Heart left ventricle (tissue), 16 donors: ENCODE measurements at regions not wholly inside any gene's neighbourhood (a gene's known extent, or its start where the extent isn't known, plus 50 kb on each side); places are given as distances from the start of the nearest gene placed in this dataset.
A peak's percentile ranks its signal among the peaks of the same experiment; 100 is the strongest.

Source experiments
- ATAC-seq, 4 donors: fragments of 200-7000 bp; cut with Tn5 transposase; one replicate each; pipeline ENCODE4 v1.9.1; 2020 to 2022; ENCODE audit warnings: moderate library complexity in 4 of 4, mild to moderate bottlenecking in 3 of 4, moderate number of reproducible peaks in 1 of 4
- DNase-seq, 5 donors: peaks; one replicate each; pipeline ENCODE4 v3.0.0-alpha.2; 2020
- H3K27ac ChIP-seq, 12 donors: fragments of 200-600 bp; sonication (generic) in 4 of 12; one replicate each; pipeline versions ENCODE4 v1.5.0 to v1.8.0; 2016 to 2022; ENCODE audit warnings: mild to moderate bottlenecking in 2 of 12
- H3K27me3 ChIP-seq, 9 donors: fragments of 200-600 bp; sonication (generic) in 2 of 9; one replicate each; pipeline versions ENCODE4 v1.5.1 to v1.8.0; 2016 to 2022; ENCODE audit warnings: mild to moderate bottlenecking in 3 of 9
- H3K36me3 ChIP-seq, 9 donors: fragments of 200-600 bp; sonication (generic) in 2 of 9; one replicate each; pipeline versions ENCODE4 v1.5.0 to v1.8.0; 2018 to 2022; ENCODE audit warnings: mild to moderate bottlenecking in 2 of 9
- H3K4me1 ChIP-seq, 12 donors: fragments of 200-600 bp; sonication (generic) in 4 of 12; one replicate each; pipeline versions ENCODE4 v1.5.0 to v1.8.0; 2016 to 2022; ENCODE audit warnings: mild to moderate bottlenecking in 3 of 12
- H3K4me3 ChIP-seq, 12 donors: fragments of 200-600 bp; sonication (generic) in 4 of 12; one replicate each; pipeline versions ENCODE4 v1.5.0 to v1.8.0; 2017 to 2022; ENCODE audit warnings: mild to moderate bottlenecking in 9 of 12, moderate library complexity in 4 of 12
- H3K9me3 ChIP-seq, 12 donors: fragments of 200-600 bp; sonication (generic) in 4 of 12; one replicate each; pipeline versions ENCODE4 v1.5.0 to v1.8.0; 2016 to 2022; ENCODE audit warnings: mild to moderate bottlenecking in 1 of 12
- POLR2A ChIP-seq, 2 donors: fragments of 450-650 bp; IDR thresholded peaks; one replicate each; pipeline ENCODE4 v1.6.1; 2017; ENCODE audit warnings: antibody characterized with exemption in 2 of 2, mild to moderate bottlenecking in 2 of 2, moderate library complexity in 2 of 2
- WGBS, 4 donors: extraction: QIAGEN DNeasy Blood & Tissue Kit in 2 of 4; methylation state at CpG; one replicate each; pipeline versions ENCODE4 v1.1.5 to v1.1.7; 2013 to 2018; 5-methylcytosine and 5-hydroxymethylcytosine counted together
- intact Hi-C, 10 donors: fragments of 100-400 bp; cut with DNase I; formaldehyde crosslinking; loops; one replicate each; pipeline versions ENCODE4 v1.11.1 to v1.14.2; 2022
- TF ChIP-seq, protein P1 (sequence below), 12 donors: fragments of 200-600 bp; sonication (generic) in 4 of 12; IDR thresholded peaks; one replicate each; pipeline versions ENCODE4 v1.5.0 to v1.8.0; 2018 to 2022; ENCODE audit warnings: antibody characterized with exemption in 12 of 12, mild to moderate bottlenecking in 5 of 12
- donor health status: ischemic (EF 13 %, LVEDD 7.1; RV severe dilation, severe dysfunction).
- donor health status: healthy with polysubstance abuse.
- donor health status: DM: no; HTN: yes; CAD: no.
- donor health status: DM: no; HTN: no; CAD: no.
- donor health status: ischemic (EF 25% LVEDD 6.9; RV normal size, moderate dysfunction).
- donor health status: ischemic (EF 25% LVEDD 5.7; RV mildly dilated, moderate dysfunction).
- donor health status: healthy.
- donor health status: DM: yes; HTN: yes; CAD: no.
- donor health status: ischemic (EF 35%, LVEDD 5.7; RV mildly dilated, moderate dysfunction).
- donor health status: nonischemic (EF 11% LVEDD 7.7; RV severe dilation, severe dysfunction).
- donor health status: DM: yes; HTN: yes; CAD: no.
- donor health status: PGD.
- donor health status: ischemic (EF 29% LVEDD 5.4; RV normal size, mild dysfunction).
- donor health status: nonischemic (EF 23%, LVEDD 6.1; RV moderate dilation, normal function).

DNA sequence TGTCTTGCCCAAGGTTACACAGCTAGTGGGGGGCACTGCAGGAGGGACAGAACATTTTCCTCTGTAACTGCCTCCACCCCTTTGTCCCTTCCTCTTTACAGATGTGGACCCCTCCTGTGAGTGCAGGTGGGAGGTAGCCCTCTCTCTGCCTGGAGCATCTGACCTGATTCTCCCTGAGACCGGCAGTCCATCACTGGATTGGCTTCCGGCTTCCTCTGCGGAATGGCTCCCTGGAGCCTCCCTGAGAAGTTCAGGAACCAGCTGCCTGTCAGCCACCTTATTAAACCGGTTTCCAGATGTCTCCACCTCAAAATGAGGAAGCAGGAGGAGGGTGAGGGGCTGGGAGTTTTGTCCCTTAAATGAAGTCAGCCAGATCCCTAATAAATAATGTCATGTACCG lies 67.3 kb upstream of the TNP1 start:
- ATAC-seq (peak in 1 of 4 donors; percentile 82), DNase-seq (no peak)
- Histone ChIP-seq H3K27ac (no peak overlapping the region), H3K4me3 (no peak overlapping the region), H3K9me3 (no peaks in the 10 kb centered on the region), H3K27me3 (no peaks in the 10 kb centered on the region), H3K36me3 (no peaks in the 10 kb centered on the region), H3K4me1 (peaks cover 0 to under 1% (median 0%) of the 10 kb centered on the region in 12 donors)
- intact Hi-C loops, result no loop called here
- WGBS, 4 donors, result 60 to 74% (median 68%) methylated on average over 5 of the region's 5 CpGs
- TF ChIP-seq, protein P1, sequence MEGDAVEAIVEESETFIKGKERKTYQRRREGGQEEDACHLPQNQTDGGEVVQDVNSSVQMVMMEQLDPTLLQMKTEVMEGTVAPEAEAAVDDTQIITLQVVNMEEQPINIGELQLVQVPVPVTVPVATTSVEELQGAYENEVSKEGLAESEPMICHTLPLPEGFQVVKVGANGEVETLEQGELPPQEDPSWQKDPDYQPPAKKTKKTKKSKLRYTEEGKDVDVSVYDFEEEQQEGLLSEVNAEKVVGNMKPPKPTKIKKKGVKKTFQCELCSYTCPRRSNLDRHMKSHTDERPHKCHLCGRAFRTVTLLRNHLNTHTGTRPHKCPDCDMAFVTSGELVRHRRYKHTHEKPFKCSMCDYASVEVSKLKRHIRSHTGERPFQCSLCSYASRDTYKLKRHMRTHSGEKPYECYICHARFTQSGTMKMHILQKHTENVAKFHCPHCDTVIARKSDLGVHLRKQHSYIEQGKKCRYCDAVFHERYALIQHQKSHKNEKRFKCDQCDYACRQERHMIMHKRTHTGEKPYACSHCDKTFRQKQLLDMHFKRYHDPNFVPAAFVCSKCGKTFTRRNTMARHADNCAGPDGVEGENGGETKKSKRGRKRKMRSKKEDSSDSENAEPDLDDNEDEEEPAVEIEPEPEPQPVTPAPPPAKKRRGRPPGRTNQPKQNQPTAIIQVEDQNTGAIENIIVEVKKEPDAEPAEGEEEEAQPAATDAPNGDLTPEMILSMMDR (IDR thresholded peaks at IDR 0.05), result no peak

DNA sequence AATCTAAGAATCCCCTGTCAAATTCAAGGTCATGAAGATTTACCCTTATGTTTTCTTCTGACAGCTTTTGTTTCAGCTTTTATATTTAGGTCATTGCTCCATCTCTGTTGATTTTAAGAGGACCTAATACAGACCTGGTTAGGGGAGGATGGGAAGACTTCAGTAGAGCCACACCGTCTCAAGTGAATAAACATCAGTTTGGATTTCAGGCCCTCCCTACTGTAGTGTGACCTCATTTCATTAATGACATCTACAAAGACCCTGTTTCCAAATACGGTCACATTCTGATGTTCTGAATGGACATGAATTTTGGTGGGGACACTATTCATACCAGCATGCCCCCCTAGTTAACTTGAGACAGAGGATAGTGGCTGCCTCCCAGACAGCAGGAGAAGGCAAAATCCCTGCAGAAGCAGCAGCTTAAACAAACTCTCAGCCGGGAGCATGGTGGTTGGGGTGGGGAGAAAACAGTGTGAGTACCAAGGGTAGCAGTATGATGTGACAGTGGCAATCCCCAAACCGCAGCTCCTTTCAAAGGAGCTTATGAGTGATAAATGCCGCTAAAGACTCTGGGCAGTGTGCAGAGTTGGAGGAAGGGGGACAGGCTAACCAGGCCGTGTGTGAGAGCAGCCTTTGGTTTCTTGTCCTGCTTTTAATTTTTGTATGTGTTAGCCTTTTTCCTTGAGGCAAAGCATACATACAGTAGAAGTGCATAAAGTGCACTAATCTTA lies 65.9 kb upstream of the TNP1 start:
- TF ChIP-seq POLR2A (IDR thresholded peaks at IDR 0.05), result no peak
- TF ChIP-seq, protein P1 (IDR thresholded peaks at IDR 0.05), result no peak
- 93 to 96% (median 94%) methylated on average over 6 of the region's 6 CpGs for WGBS, 4 donors

DNA sequence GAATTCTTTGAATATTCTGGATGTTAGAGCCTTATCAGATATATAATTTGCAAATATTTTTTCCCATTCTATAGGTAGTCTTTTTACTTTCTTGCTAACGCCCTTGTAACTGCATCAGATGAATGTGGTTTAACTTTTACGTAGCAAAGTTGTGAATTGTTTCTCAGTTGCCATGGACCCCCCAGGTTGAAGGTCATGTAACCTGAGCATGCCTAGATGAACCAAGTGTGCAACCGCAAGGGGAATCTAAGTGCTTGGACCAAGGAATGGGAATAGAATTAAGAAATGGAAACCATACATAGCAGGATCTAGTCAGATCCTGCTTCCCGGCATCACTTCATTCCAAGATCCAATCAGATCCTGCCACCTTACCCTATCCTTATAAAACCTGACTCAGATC lies 65.1 kb upstream of the TNP1 start:
- no peak for TF ChIP-seq POLR2A (IDR thresholded peaks at IDR 0.05)
- TF ChIP-seq, protein P1 (IDR thresholded peaks at IDR 0.05), result no peak
- Histone ChIP-seq H3K27ac (no peak overlapping the region), H3K4me3 (no peak overlapping the region), H3K9me3 (no peaks in the 10 kb centered on the region), H3K36me3 (no peaks in the 10 kb centered on the region), H3K27me3 (no peaks in the 10 kb centered on the region), H3K4me1 (no peaks in the 10 kb centered on the region)
- ATAC-seq (no peak), DNase-seq (no peak)
- intact Hi-C loops, result no loop called here
- WGBS, 4 donors, result 94 to 98% (median 96%) methylated on average over 4 of the region's 4 CpGs

More for the DNA sequence above, 65.9 kb upstream of the TNP1 start:
- Histone ChIP-seq H3K4me3 (no peak overlapping the region), H3K9me3 (no peaks in the 10 kb centered on the region), H3K36me3 (no peaks in the 10 kb centered on the region), H3K4me1 (no peaks in the 10 kb centered on the region), H3K27ac (no peak overlapping the region), H3K27me3 (no peaks in the 10 kb centered on the region)
- no peak for ATAC-seq
- no peak for DNase-seq
- intact Hi-C loops, result no loop called here

DNA sequence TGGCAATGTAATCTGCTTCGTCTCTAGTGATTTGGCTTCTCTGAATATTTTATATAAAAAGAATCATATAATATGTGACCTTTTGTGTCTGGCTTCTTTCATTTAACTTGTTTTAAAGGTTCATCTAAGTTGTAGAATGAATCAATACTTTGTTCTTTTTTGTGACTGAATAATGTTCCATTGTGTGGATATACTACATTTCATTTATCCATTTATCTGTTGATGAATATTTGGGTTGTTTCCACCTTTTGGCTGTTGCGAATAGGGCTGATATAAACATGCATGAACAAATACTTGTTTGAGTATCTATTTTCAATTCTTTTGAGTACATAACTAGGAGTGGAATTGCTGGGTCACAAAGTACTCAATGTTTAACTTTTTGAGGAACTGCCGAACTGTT lies 63.8 kb upstream of the TNP1 start:
- 93 to 97% (median 96%) methylated on average over 3 of the region's 3 CpGs for WGBS, 4 donors
- H3K36me3 ChIP-seq, result no peaks in the 10 kb centered on the region
- H3K4me1 ChIP-seq, result no peaks in the 10 kb centered on the region
- TF ChIP-seq, protein P1 (IDR thresholded peaks at IDR 0.05), result no peak
- no peak for TF ChIP-seq POLR2A (IDR thresholded peaks at IDR 0.05)
- H3K27me3 ChIP-seq, result no peaks in the 10 kb centered on the region
- no peak overlapping the region for H3K4me3 ChIP-seq
- H3K27ac ChIP-seq, result no peak overlapping the region
- H3K9me3 ChIP-seq, result no peaks in the 10 kb centered on the region
- DNase-seq (no peak), ATAC-seq (no peak)
- intact Hi-C loops, result no loop called here
